ENCODE measurements at regions not wholly inside any gene's neighbourhood (a gene's known extent, or its start where the extent isn't known, plus 50 kb on each side); places are given as distances from the start of the nearest gene placed in this dataset.

GRCh38 chr1:69058454-69058853 lies 509.3 kb upstream of the LRRC7 start:
- TF ChIP-seq GATA2 (IDR thresholded peaks at IDR 0.05; ENCODE audit: low read depth, low read length) (no peak), GATA3 (IDR thresholded peaks at IDR 0.05; ENCODE audit: low read depth, low read length) (no peak)

- TF ChIP-seq GATA2 (IDR thresholded peaks at IDR 0.05; ENCODE audit: low read depth, low read length) (no peak), GATA3 (IDR thresholded peaks at IDR 0.05; ENCODE audit: low read depth, low read length) (no peak)
Observed at GRCh38 chr1:69070660-69071373, 496.9 kb upstream of the LRRC7 start.

GRCh38 chr1:69073176-69073575 lies 494.5 kb upstream of the LRRC7 start:
- TF ChIP-seq GATA3 (IDR thresholded peaks at IDR 0.05; ENCODE audit: low read depth, low read length) (no peak), GATA2 (IDR thresholded peaks at IDR 0.05; ENCODE audit: low read depth, low read length) (no peak)

- no peak for TF ChIP-seq GATA3 (IDR thresholded peaks at IDR 0.05; ENCODE audit: low read depth, low read length)
- TF ChIP-seq GATA2 (IDR thresholded peaks at IDR 0.05; ENCODE audit: low read depth, low read length), result no peak
Observed at GRCh38 chr1:69076631-69077030, 491.1 kb upstream of the LRRC7 start.

- TF ChIP-seq GATA2 (IDR thresholded peaks at IDR 0.05; ENCODE audit: low read depth, low read length) (no peak), GATA3 (IDR thresholded peaks at IDR 0.05; ENCODE audit: low read depth, low read length) (no peak)
Observed at GRCh38 chr1:69077198-69077597, 490.5 kb upstream of the LRRC7 start.

GRCh38 chr1:69077633-69078032 lies 490.1 kb upstream of the LRRC7 start:
- TF ChIP-seq GATA2 (IDR thresholded peaks at IDR 0.05; ENCODE audit: low read depth, low read length) (no peak), GATA3 (IDR thresholded peaks at IDR 0.05; ENCODE audit: low read depth, low read length) (no peak)

GRCh38 chr1:69081668-69082067 lies 486.1 kb upstream of the LRRC7 start:
- no peak for TF ChIP-seq GATA2 (IDR thresholded peaks at IDR 0.05; ENCODE audit: low read depth, low read length)
- no peak for TF ChIP-seq GATA3 (IDR thresholded peaks at IDR 0.05; ENCODE audit: low read depth, low read length)

GRCh38 chr1:69082312-69082711 lies 485.4 kb upstream of the LRRC7 start:
- TF ChIP-seq GATA2 (IDR thresholded peaks at IDR 0.05; ENCODE audit: low read depth, low read length) (no peak), GATA3 (IDR thresholded peaks at IDR 0.05; ENCODE audit: low read depth, low read length) (no peak)

GRCh38 chr1:69086148-69086547 lies 481.6 kb upstream of the LRRC7 start:
- TF ChIP-seq GATA3 (IDR thresholded peaks at IDR 0.05; ENCODE audit: low read depth, low read length) (peak; percentile 59), GATA2 (IDR thresholded peaks at IDR 0.05; ENCODE audit: low read depth, low read length) (no peak)

- no peak for TF ChIP-seq GATA2 (IDR thresholded peaks at IDR 0.05; ENCODE audit: low read depth, low read length)
- no peak for TF ChIP-seq GATA3 (IDR thresholded peaks at IDR 0.05; ENCODE audit: low read depth, low read length)
Observed at GRCh38 chr1:69088571-69088970, 479.2 kb upstream of the LRRC7 start.

- TF ChIP-seq GATA2 (IDR thresholded peaks at IDR 0.05; ENCODE audit: low read depth, low read length), result no peak
- TF ChIP-seq GATA3 (IDR thresholded peaks at IDR 0.05; ENCODE audit: low read depth, low read length), result no peak
Observed at GRCh38 chr1:69090170-69090569, 477.6 kb upstream of the LRRC7 start.

- TF ChIP-seq GATA3 (IDR thresholded peaks at IDR 0.05; ENCODE audit: low read depth, low read length), result no peak
- TF ChIP-seq GATA2 (IDR thresholded peaks at IDR 0.05; ENCODE audit: low read depth, low read length), result no peak
Observed at GRCh38 chr1:69090752-69091151, 477.0 kb upstream of the LRRC7 start.

GRCh38 chr1:69103213-69103612 lies 464.5 kb upstream of the LRRC7 start:
- no peak for TF ChIP-seq GATA3 (IDR thresholded peaks at IDR 0.05; ENCODE audit: low read depth, low read length)
- no peak for TF ChIP-seq GATA2 (IDR thresholded peaks at IDR 0.05; ENCODE audit: low read depth, low read length)

- TF ChIP-seq GATA2 (IDR thresholded peaks at IDR 0.05; ENCODE audit: low read depth, low read length), result no peak
- TF ChIP-seq GATA3 (IDR thresholded peaks at IDR 0.05; ENCODE audit: low read depth, low read length), result no peak
Observed at GRCh38 chr1:69103705-69104385, 463.9 kb upstream of the LRRC7 start.

GRCh38 chr1:69104894-69105293 lies 462.8 kb upstream of the LRRC7 start:
- no peak for TF ChIP-seq GATA2 (IDR thresholded peaks at IDR 0.05; ENCODE audit: low read depth, low read length)
- no peak for TF ChIP-seq GATA3 (IDR thresholded peaks at IDR 0.05; ENCODE audit: low read depth, low read length)
